ENCODE measurements at regions not wholly inside any gene's neighbourhood (a gene's known extent, or its start where the extent isn't known, plus 50 kb on each side); places are given as distances from the start of the nearest gene placed in this dataset.

DNA sequence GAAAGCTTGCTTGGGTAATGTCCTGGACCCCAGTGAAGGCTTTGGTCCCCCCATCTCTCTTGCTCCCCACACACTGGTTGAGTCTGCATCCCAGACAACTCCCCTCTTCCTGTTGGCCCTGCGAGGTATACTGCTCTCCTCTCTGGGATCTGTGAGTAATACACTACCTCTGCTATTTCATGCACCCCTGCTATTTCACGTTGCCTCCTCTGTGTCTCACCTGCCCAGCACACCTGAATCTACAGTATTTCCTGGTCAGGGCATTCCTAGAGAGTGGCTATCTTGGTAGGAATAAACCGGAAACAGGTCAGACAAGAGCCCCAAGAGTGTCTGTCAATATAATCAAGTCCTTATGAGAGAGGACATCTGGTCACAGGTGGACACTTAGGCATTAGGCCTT is 114.3 kb upstream of the ODAD2 start:
- Histone ChIP-seq H3K27ac (ENCODE audit: insufficient read depth, low read length) (no peak overlapping the region), H3K79me2 (ENCODE audit: control insufficient read depth, insufficient read depth, low read length) (no peaks in the 10 kb centered on the region), H3K36me3 (ENCODE audit: control insufficient read depth, insufficient read depth, low read length) (no peaks in the 10 kb centered on the region), H3K4me1 (ENCODE audit: control insufficient read depth, extremely low read depth, insufficient read depth, low read length) (no peaks in the 10 kb centered on the region), H3K27me3 (ENCODE audit: control insufficient read depth, insufficient read depth, low read length) (no peaks in the 10 kb centered on the region), H3K4me2 (ENCODE audit: extremely low read depth, insufficient read depth, low read length) (no peak overlapping the region), H2AFZ (ENCODE audit: low read length) (no peak overlapping the region), H3K9ac (ENCODE audit: insufficient read depth, low read length) (no peak overlapping the region), H4K20me1 (ENCODE audit: control insufficient read depth, extremely low read depth, insufficient read depth, low read length) (no peaks in the 10 kb centered on the region), H3K4me3 (replicated peaks in 1 of 4; ENCODE audit: control extremely low read depth in 1 of 4, insufficient read depth in 1 of 4, low read depth in 3 of 4, low read length in 4 of 4) (no peak overlapping the region), H3K9me3 (ENCODE audit: control insufficient read depth, insufficient read depth, low read depth, low read length) (no peaks in the 10 kb centered on the region)
- no peak for DNase-seq (ENCODE audit: low read depth in 2 of 2)
- TF ChIP-seq, protein P1, sequence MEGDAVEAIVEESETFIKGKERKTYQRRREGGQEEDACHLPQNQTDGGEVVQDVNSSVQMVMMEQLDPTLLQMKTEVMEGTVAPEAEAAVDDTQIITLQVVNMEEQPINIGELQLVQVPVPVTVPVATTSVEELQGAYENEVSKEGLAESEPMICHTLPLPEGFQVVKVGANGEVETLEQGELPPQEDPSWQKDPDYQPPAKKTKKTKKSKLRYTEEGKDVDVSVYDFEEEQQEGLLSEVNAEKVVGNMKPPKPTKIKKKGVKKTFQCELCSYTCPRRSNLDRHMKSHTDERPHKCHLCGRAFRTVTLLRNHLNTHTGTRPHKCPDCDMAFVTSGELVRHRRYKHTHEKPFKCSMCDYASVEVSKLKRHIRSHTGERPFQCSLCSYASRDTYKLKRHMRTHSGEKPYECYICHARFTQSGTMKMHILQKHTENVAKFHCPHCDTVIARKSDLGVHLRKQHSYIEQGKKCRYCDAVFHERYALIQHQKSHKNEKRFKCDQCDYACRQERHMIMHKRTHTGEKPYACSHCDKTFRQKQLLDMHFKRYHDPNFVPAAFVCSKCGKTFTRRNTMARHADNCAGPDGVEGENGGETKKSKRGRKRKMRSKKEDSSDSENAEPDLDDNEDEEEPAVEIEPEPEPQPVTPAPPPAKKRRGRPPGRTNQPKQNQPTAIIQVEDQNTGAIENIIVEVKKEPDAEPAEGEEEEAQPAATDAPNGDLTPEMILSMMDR (conservative IDR thresholded peaks at IDR 0.05 in 1 of 2, IDR thresholded peaks at IDR 0.05 in 1 of 2; ENCODE audit: low read depth in 1 of 2, low read length in 2 of 2): no peak
- no peak for TF ChIP-seq EZH2 (IDR thresholded peaks at IDR 0.05; ENCODE audit: low read length, missing control alignments)

DNA sequence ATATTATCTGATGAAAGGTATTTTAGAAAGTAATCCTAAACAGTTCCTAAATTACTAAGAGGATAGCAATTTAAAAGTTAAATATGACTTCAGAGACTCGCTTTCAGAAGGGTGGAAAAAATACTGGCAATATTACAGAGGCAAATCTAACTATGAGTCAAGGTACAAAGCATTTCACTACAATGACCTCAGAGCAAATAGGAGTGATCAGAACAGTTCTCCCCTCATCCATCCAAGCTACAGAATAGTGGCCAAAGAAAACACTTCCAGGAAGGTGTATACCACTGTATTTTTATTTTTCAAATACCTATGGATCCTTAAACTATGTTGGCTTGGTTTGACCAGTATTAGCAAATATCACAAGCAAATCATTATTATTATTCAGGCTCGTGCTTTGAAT is 112.8 kb upstream of the ODAD2 start:
- Histone ChIP-seq H3K27ac (ENCODE audit: insufficient read depth, low read length) (no peak overlapping the region), H3K4me3 (replicated peaks in 1 of 4; ENCODE audit: control extremely low read depth in 1 of 4, insufficient read depth in 1 of 4, low read depth in 3 of 4, low read length in 4 of 4) (no peak overlapping the region), H4K20me1 (ENCODE audit: control insufficient read depth, extremely low read depth, insufficient read depth, low read length) (no peaks in the 10 kb centered on the region), H3K79me2 (ENCODE audit: control insufficient read depth, insufficient read depth, low read length) (no peaks in the 10 kb centered on the region), H3K36me3 (ENCODE audit: control insufficient read depth, insufficient read depth, low read length) (no peaks in the 10 kb centered on the region), H2AFZ (ENCODE audit: low read length) (no peak overlapping the region), H3K4me1 (ENCODE audit: control insufficient read depth, extremely low read depth, insufficient read depth, low read length) (no peaks in the 10 kb centered on the region), H3K9me3 (ENCODE audit: control insufficient read depth, insufficient read depth, low read depth, low read length) (no peaks in the 10 kb centered on the region), H3K27me3 (ENCODE audit: control insufficient read depth, insufficient read depth, low read length) (no peaks in the 10 kb centered on the region), H3K4me2 (ENCODE audit: extremely low read depth, insufficient read depth, low read length) (no peak overlapping the region), H3K9ac (ENCODE audit: insufficient read depth, low read length) (no peak overlapping the region)
- TF ChIP-seq, protein P1 (conservative IDR thresholded peaks at IDR 0.05 in 1 of 2, IDR thresholded peaks at IDR 0.05 in 1 of 2; ENCODE audit: low read depth in 1 of 2, low read length in 2 of 2): no peak
- TF ChIP-seq EZH2 (IDR thresholded peaks at IDR 0.05; ENCODE audit: low read length, missing control alignments): no peak
- peak; percentile 57 to 89 for DNase-seq (ENCODE audit: low read depth in 2 of 2)

DNA sequence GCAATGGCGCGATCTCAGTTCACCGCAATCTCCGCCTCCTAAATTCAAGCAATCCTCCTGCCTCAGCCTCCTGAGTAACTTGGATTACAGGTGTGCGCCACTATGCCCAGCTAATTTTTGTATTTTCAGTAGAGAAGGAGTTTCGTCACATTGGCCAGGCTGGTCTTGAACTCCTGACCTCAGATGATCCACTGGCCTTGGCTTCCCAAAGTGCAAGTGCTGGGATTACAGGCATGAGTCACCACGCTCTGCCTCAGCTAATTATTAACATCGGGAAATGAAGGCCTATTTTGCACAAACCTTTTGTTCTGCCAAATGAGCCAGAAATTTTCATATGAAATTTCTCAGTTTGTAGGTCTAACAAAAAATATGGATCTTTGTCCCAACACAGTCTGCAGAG is 106.7 kb upstream of the ODAD2 start:
- Histone ChIP-seq H3K9ac (ENCODE audit: insufficient read depth, low read length) (no peak overlapping the region), H3K4me1 (ENCODE audit: control insufficient read depth, extremely low read depth, insufficient read depth, low read length) (no peaks in the 10 kb centered on the region), H2AFZ (ENCODE audit: low read length) (no peak overlapping the region), H3K4me2 (ENCODE audit: extremely low read depth, insufficient read depth, low read length) (no peak overlapping the region), H3K27ac (ENCODE audit: insufficient read depth, low read length) (no peak overlapping the region), H3K27me3 (ENCODE audit: control insufficient read depth, insufficient read depth, low read length) (no peaks in the 10 kb centered on the region), H3K79me2 (ENCODE audit: control insufficient read depth, insufficient read depth, low read length) (no peaks in the 10 kb centered on the region), H3K36me3 (ENCODE audit: control insufficient read depth, insufficient read depth, low read length) (no peaks in the 10 kb centered on the region), H3K4me3 (replicated peaks in 1 of 4; ENCODE audit: control extremely low read depth in 1 of 4, insufficient read depth in 1 of 4, low read depth in 3 of 4, low read length in 4 of 4) (no peak overlapping the region), H4K20me1 (ENCODE audit: control insufficient read depth, extremely low read depth, insufficient read depth, low read length) (no peaks in the 10 kb centered on the region), H3K9me3 (ENCODE audit: control insufficient read depth, insufficient read depth, low read depth, low read length) (no peaks in the 10 kb centered on the region)
- TF ChIP-seq, protein P1 (conservative IDR thresholded peaks at IDR 0.05 in 1 of 2, IDR thresholded peaks at IDR 0.05 in 1 of 2; ENCODE audit: low read depth in 1 of 2, low read length in 2 of 2): no peak
- no peak for TF ChIP-seq EZH2 (IDR thresholded peaks at IDR 0.05; ENCODE audit: low read length, missing control alignments)
- DNase-seq (ENCODE audit: low read depth in 2 of 2): no peak
